HL-60 (cell line): ENCODE measurements at regions not wholly inside any gene's neighbourhood (a gene's known extent, or its start where the extent isn't known, plus 50 kb on each side); places are given as distances from the start of the nearest gene placed in this dataset.

Experiments
- CTCF ChIP-seq: IDR thresholded peaks from one replicate; pipeline ENCODE4 v1.5.1; 2011; ENCODE audit warnings: low read length, control low read depth, inconsistent platforms; ENCODE audit not compliant: insufficient read depth
- POLR2AphosphoS5 ChIP-seq: IDR thresholded peaks from 2 replicates; pipeline ENCODE4 v1.6.1; 2012; ENCODE audit warnings: low read depth
- REST ChIP-seq: IDR thresholded peaks from 2 replicates; pipeline ENCODE4 v1.6.1; 2012; ENCODE audit warnings: low read depth; ENCODE audit not compliant: insufficient replicate concordance

- no peak for TF ChIP-seq CTCF
- no peak for TF ChIP-seq POLR2AphosphoS5
- TF ChIP-seq REST, result no peak
Measured at GRCh38 chr20:52382933-52383332, 191.4 kb upstream of the ZFP64 start.
